Neutrophil (primary cell): ENCODE measurements at regions not wholly inside any gene's neighbourhood (a gene's known extent, or its start where the extent isn't known, plus 50 kb on each side); places are given as distances from the start of the nearest gene placed in this dataset.

ENCODE experiments used
- H3K27ac ChIP-seq: fragments of 200-600 bp; sonication (generic); 2 replicates; pipeline ENCODE4 v1.5.1; 2016; ENCODE audit warnings: mild to moderate bottlenecking, moderate library complexity
- H3K27me3 ChIP-seq: fragments of 200-600 bp; sonication (generic); 2 replicates; pipeline ENCODE4 v1.6.0; 2016; ENCODE audit warnings: mild to moderate bottlenecking
- H3K36me3 ChIP-seq: fragments of 200-600 bp; sonication (generic); 2 replicates; pipeline ENCODE4 v1.5.1; 2017
- H3K4me1 ChIP-seq, 2 experiments: fragments of 200-600 bp in 1 of 2; sonication (generic) in 1 of 2; 1 replicate in 1 of 2; 2 replicates in 1 of 2; pipeline versions ENCODE4 v1.5.1 to v1.6.1; 2013 to 2016; ENCODE audit warnings: low read depth in 1 of 2, low read length in 1 of 2, mild to moderate bottlenecking in 1 of 2, moderate library complexity in 1 of 2; ENCODE audit not compliant: control insufficient read depth in 1 of 2, insufficient read depth in 1 of 2
- H3K4me3 ChIP-seq, 2 experiments: fragments of 200-600 bp in 1 of 2; sonication (generic) in 1 of 2; 1 replicate in 1 of 2; 2 replicates in 1 of 2; pipeline ENCODE4 v1.5.1; 2013 to 2016; ENCODE audit warnings: low read depth in 1 of 2, low read length in 1 of 2, mild to moderate bottlenecking in 1 of 2, moderate library complexity in 1 of 2
- H3K9me3 ChIP-seq: fragments of 200-600 bp; sonication (generic); 2 replicates; pipeline ENCODE4 v1.5.1; 2016
- CTCF ChIP-seq: fragments of 200-600 bp; sonication (generic); IDR thresholded peaks from 2 replicates; pipeline ENCODE4 v1.5.1; 2016; ENCODE audit warnings: antibody characterized with exemption

GRCh38 chr1:87501738-87502137 lies 173.1 kb downstream of the LMO4 start:
- Histone ChIP-seq H3K27ac (no peak overlapping the region), H3K36me3 (no peaks in the 10 kb centered on the region), H3K4me1 (peaks cover 10 to 19% of the 10 kb centered on the region in 2 experiments), H3K4me3 (no peak overlapping the region), H3K27me3 (no peaks in the 10 kb centered on the region), H3K9me3 (no peaks in the 10 kb centered on the region)
- TF ChIP-seq CTCF, result no peak

GRCh38 chr1:87505391-87505983 lies 176.8 kb downstream of the LMO4 start:
- no peak for TF ChIP-seq CTCF
- no peak overlapping the region for H3K27ac ChIP-seq
- no peaks in the 10 kb centered on the region for H3K36me3 ChIP-seq
- H3K9me3 ChIP-seq, result no peaks in the 10 kb centered on the region
- H3K4me1 ChIP-seq, result no peaks in the 10 kb centered on the region
- no peaks in the 10 kb centered on the region for H3K27me3 ChIP-seq
- H3K4me3 ChIP-seq, result no peak overlapping the region

- H3K27ac ChIP-seq, result no peak overlapping the region
- no peaks in the 10 kb centered on the region for H3K9me3 ChIP-seq
- TF ChIP-seq CTCF, result no peak
- no peaks in the 10 kb centered on the region for H3K27me3 ChIP-seq
- no peaks in the 10 kb centered on the region for H3K36me3 ChIP-seq
- H3K4me1 ChIP-seq, result no peaks in the 10 kb centered on the region
- H3K4me3 ChIP-seq, result no peak overlapping the region
Observed at GRCh38 chr1:87506147-87506546, 177.5 kb downstream of the LMO4 start.

GRCh38 chr1:87508247-87508787 lies 179.6 kb downstream of the LMO4 start:
- Histone ChIP-seq H3K36me3 (no peaks in the 10 kb centered on the region), H3K27ac (no peak overlapping the region), H3K9me3 (no peaks in the 10 kb centered on the region), H3K4me3 (no peak overlapping the region), H3K4me1 (no peaks in the 10 kb centered on the region), H3K27me3 (no peaks in the 10 kb centered on the region)
- no peak for TF ChIP-seq CTCF

- Histone ChIP-seq H3K4me3 (no peak overlapping the region), H3K36me3 (no peaks in the 10 kb centered on the region), H3K9me3 (no peaks in the 10 kb centered on the region), H3K4me1 (no peaks in the 10 kb centered on the region), H3K27me3 (no peaks in the 10 kb centered on the region), H3K27ac (no peak overlapping the region)
- TF ChIP-seq CTCF, result no peak
Observed at GRCh38 chr1:87510540-87510939, 181.9 kb downstream of the LMO4 start.
